ENCODE measurements at regions not wholly inside any gene's neighbourhood (a gene's known extent, or its start where the extent isn't known, plus 50 kb on each side); places are given as distances from the start of the nearest gene placed in this dataset.

GRCh38 chr20:37598575-37599342 is 71.1 kb upstream of the BLCAP start:
- TF ChIP-seq CTCF (IDR thresholded peaks at IDR 0.05; ENCODE audit: borderline replicate concordance, extremely low read depth, low read length, poor library complexity, severe bottlenecking) (no peak), EZH2 (IDR thresholded peaks at IDR 0.05; ENCODE audit: borderline replicate concordance, low read depth, low read length, severe bottlenecking) (no peak)

Measured in DND-41 (cell line).